Heart left ventricle (tissue), 16 donors: ENCODE measurements at regions not wholly inside any gene's neighbourhood (a gene's known extent, or its start where the extent isn't known, plus 50 kb on each side); places are given as distances from the start of the nearest gene placed in this dataset.

Experiments used
- ATAC-seq, 4 donors: fragments of 200-7000 bp; cut with Tn5 transposase; one replicate each; pipeline ENCODE4 v1.9.1; 2020 to 2022; ENCODE audit warnings: moderate library complexity in 4 of 4, mild to moderate bottlenecking in 3 of 4, moderate number of reproducible peaks in 1 of 4
- DNase-seq, 5 donors: peaks; one replicate each; pipeline ENCODE4 v3.0.0-alpha.2; 2020
- H3K27ac ChIP-seq, 12 donors: fragments of 200-600 bp; sonication (generic) in 4 of 12; one replicate each; pipeline versions ENCODE4 v1.5.0 to v1.8.0; 2016 to 2022; ENCODE audit warnings: mild to moderate bottlenecking in 2 of 12
- H3K27me3 ChIP-seq, 9 donors: fragments of 200-600 bp; sonication (generic) in 2 of 9; one replicate each; pipeline versions ENCODE4 v1.5.1 to v1.8.0; 2016 to 2022; ENCODE audit warnings: mild to moderate bottlenecking in 3 of 9
- H3K36me3 ChIP-seq, 9 donors: fragments of 200-600 bp; sonication (generic) in 2 of 9; one replicate each; pipeline versions ENCODE4 v1.5.0 to v1.8.0; 2018 to 2022; ENCODE audit warnings: mild to moderate bottlenecking in 2 of 9
- H3K4me1 ChIP-seq, 12 donors: fragments of 200-600 bp; sonication (generic) in 4 of 12; one replicate each; pipeline versions ENCODE4 v1.5.0 to v1.8.0; 2016 to 2022; ENCODE audit warnings: mild to moderate bottlenecking in 3 of 12
- H3K4me3 ChIP-seq, 12 donors: fragments of 200-600 bp; sonication (generic) in 4 of 12; one replicate each; pipeline versions ENCODE4 v1.5.0 to v1.8.0; 2017 to 2022; ENCODE audit warnings: mild to moderate bottlenecking in 9 of 12, moderate library complexity in 4 of 12
- H3K9me3 ChIP-seq, 12 donors: fragments of 200-600 bp; sonication (generic) in 4 of 12; one replicate each; pipeline versions ENCODE4 v1.5.0 to v1.8.0; 2016 to 2022; ENCODE audit warnings: mild to moderate bottlenecking in 1 of 12
- CTCF ChIP-seq, 12 donors: fragments of 200-600 bp; sonication (generic) in 4 of 12; IDR thresholded peaks; one replicate each; pipeline versions ENCODE4 v1.5.0 to v1.8.0; 2018 to 2022; ENCODE audit warnings: antibody characterized with exemption in 12 of 12, mild to moderate bottlenecking in 5 of 12
- POLR2A ChIP-seq, 2 donors: fragments of 450-650 bp; IDR thresholded peaks; one replicate each; pipeline ENCODE4 v1.6.1; 2017; ENCODE audit warnings: antibody characterized with exemption in 2 of 2, mild to moderate bottlenecking in 2 of 2, moderate library complexity in 2 of 2
- WGBS, 4 donors: extraction: QIAGEN DNeasy Blood & Tissue Kit in 2 of 4; methylation state at CpG; one replicate each; pipeline versions ENCODE4 v1.1.5 to v1.1.7; 2013 to 2018; 5-methylcytosine and 5-hydroxymethylcytosine counted together
- intact Hi-C, 10 donors: fragments of 100-400 bp; cut with DNase I; formaldehyde crosslinking; loops; one replicate each; pipeline versions ENCODE4 v1.11.1 to v1.14.2; 2022
- donor health status: ischemic (EF 13 %, LVEDD 7.1; RV severe dilation, severe dysfunction).
- donor health status: healthy with polysubstance abuse.
- donor health status: DM: no; HTN: yes; CAD: no.
- donor health status: DM: no; HTN: no; CAD: no.
- donor health status: ischemic (EF 25% LVEDD 6.9; RV normal size, moderate dysfunction).
- donor health status: ischemic (EF 25% LVEDD 5.7; RV mildly dilated, moderate dysfunction).
- donor health status: healthy.
- donor health status: DM: yes; HTN: yes; CAD: no.
- donor health status: ischemic (EF 35%, LVEDD 5.7; RV mildly dilated, moderate dysfunction).
- donor health status: nonischemic (EF 11% LVEDD 7.7; RV severe dilation, severe dysfunction).
- donor health status: DM: yes; HTN: yes; CAD: no.
- donor health status: PGD.
- donor health status: ischemic (EF 29% LVEDD 5.4; RV normal size, mild dysfunction).
- donor health status: nonischemic (EF 23%, LVEDD 6.1; RV moderate dilation, normal function).

- intact Hi-C loops = no loop called here
- no peaks in the 10 kb centered on the region for H3K36me3 ChIP-seq
- peaks cover 0 to 7% (median 0%) of the 10 kb centered on the region in 9 donors for H3K27me3 ChIP-seq
- no peak overlapping the region for H3K4me3 ChIP-seq
- H3K27ac ChIP-seq = no peak overlapping the region
- TF ChIP-seq POLR2A (IDR thresholded peaks at IDR 0.05) (no peak), CTCF (IDR thresholded peaks at IDR 0.05) (no peak)
- no peaks in the 10 kb centered on the region for H3K9me3 ChIP-seq
- 58 to 71% (median 69%) methylated on average over 4 of the region's 4 CpGs for WGBS, 4 donors
- H3K4me1 ChIP-seq = no peaks in the 10 kb centered on the region
- ATAC-seq = no peak
- DNase-seq = no peak
Observed at GRCh38 chrX:15151267-15152186, 118.4 kb downstream of the ASB9 start.

GRCh38 chrX:15150586-15150985, 119.3 kb downstream of the ASB9 start:
- H3K9me3 ChIP-seq = no peaks in the 10 kb centered on the region
- DNase-seq (no peak), ATAC-seq (no peak)
- peaks cover 0 to 12% (median 0%) of the 10 kb centered on the region in 9 donors for H3K27me3 ChIP-seq
- no peak for TF ChIP-seq POLR2A (IDR thresholded peaks at IDR 0.05)
- intact Hi-C loops = no loop called here
- H3K4me3 ChIP-seq = no peak overlapping the region
- no peaks in the 10 kb centered on the region for H3K4me1 ChIP-seq
- no peak overlapping the region for H3K27ac ChIP-seq
- H3K36me3 ChIP-seq = no peaks in the 10 kb centered on the region
- 78 to 91% (median 85%) methylated on average over 1 of the region's 1 CpG for WGBS, 4 donors

- Histone ChIP-seq H3K27me3 (peaks cover 0 to 26% (median 0%) of the 10 kb centered on the region in 9 donors), H3K27ac (no peak overlapping the region), H3K4me3 (no peak overlapping the region), H3K36me3 (no peaks in the 10 kb centered on the region), H3K4me1 (no peaks in the 10 kb centered on the region), H3K9me3 (no peaks in the 10 kb centered on the region)
- no peak for ATAC-seq
- TF ChIP-seq POLR2A (IDR thresholded peaks at IDR 0.05) (no peak), CTCF (IDR thresholded peaks at IDR 0.05) (peak in 11 of 12 donors; percentile 11 to 48 (median 27))
- WGBS, 4 donors = 16 to 21% (median 18%) methylated on average over 6 of the region's 6 CpGs
- intact Hi-C loops = loop anchor here in 4 of 10 donors (10.0 kb wide), 3 partner anchors 1052 to 1102 kb away; no protein-coding TSS in a partner anchor
- DNase-seq = peak in 1 of 5 donors; percentile 3
Observed at GRCh38 chrX:15146515-15146914, 123.4 kb downstream of the ASB9 start.

- ATAC-seq (no peak), DNase-seq (no peak)
- WGBS, 4 donors = 27 to 49% (median 40%) methylated on average over 1 of the region's 1 CpG
- H3K9me3 ChIP-seq = no peaks in the 10 kb centered on the region
- no peak for TF ChIP-seq POLR2A (IDR thresholded peaks at IDR 0.05)
- TF ChIP-seq CTCF (IDR thresholded peaks at IDR 0.05) = no peak
- no peak overlapping the region for H3K4me3 ChIP-seq
- H3K4me1 ChIP-seq = no peaks in the 10 kb centered on the region
- no peak overlapping the region for H3K27ac ChIP-seq
- intact Hi-C loops = loop anchor here in 9 of 10 donors (2.0 to 10.0 kb wide), 8 partner anchors 1046 to 1106 kb away; no protein-coding TSS in a partner anchor
- H3K27me3 ChIP-seq = peaks cover 0 to 26% (median 0%) of the 10 kb centered on the region in 9 donors
- no peaks in the 10 kb centered on the region for H3K36me3 ChIP-seq
Observed at GRCh38 chrX:15143825-15144121, 126.1 kb downstream of the ASB9 start.
